ENCODE measurements at regions not wholly inside any gene's neighbourhood (a gene's known extent, or its start where the extent isn't known, plus 50 kb on each side); places are given as distances from the start of the nearest gene placed in this dataset.

GRCh38 chr10:52679117-52679516 is 93.5 kb downstream of the MBL2 start:
- no peak overlapping the region for H2AFZ ChIP-seq (ENCODE audit: low read length)

More at GRCh38 chr10:52679117-52679516, 93.5 kb downstream of the MBL2 start:
- no peak overlapping the region for H2BK15ac ChIP-seq (ENCODE audit: low read depth, low read length)
- TF ChIP-seq, protein P1, sequence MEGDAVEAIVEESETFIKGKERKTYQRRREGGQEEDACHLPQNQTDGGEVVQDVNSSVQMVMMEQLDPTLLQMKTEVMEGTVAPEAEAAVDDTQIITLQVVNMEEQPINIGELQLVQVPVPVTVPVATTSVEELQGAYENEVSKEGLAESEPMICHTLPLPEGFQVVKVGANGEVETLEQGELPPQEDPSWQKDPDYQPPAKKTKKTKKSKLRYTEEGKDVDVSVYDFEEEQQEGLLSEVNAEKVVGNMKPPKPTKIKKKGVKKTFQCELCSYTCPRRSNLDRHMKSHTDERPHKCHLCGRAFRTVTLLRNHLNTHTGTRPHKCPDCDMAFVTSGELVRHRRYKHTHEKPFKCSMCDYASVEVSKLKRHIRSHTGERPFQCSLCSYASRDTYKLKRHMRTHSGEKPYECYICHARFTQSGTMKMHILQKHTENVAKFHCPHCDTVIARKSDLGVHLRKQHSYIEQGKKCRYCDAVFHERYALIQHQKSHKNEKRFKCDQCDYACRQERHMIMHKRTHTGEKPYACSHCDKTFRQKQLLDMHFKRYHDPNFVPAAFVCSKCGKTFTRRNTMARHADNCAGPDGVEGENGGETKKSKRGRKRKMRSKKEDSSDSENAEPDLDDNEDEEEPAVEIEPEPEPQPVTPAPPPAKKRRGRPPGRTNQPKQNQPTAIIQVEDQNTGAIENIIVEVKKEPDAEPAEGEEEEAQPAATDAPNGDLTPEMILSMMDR (conservative IDR thresholded peaks at IDR 0.05) = no peak
- Mint-ChIP-seq H3K9me3 (no peaks in the 10 kb centered on the region; a peak in 1 of 5 replicates), H3K27ac (no peak overlapping the region), H3K27me3 (ENCODE audit: low read depth) (no peaks in the 10 kb centered on the region), H3K4me3 (no peak overlapping the region), H3K36me3 (ENCODE audit: insufficient read depth in 1 of 3, low read depth in 3 of 3) (no peaks in the 10 kb centered on the region), H3K4me1 (peaks cover 15 to 17% of the 10 kb centered on the region in 2 experiments)
- H2BK12ac ChIP-seq (ENCODE audit: insufficient read length, low read depth, low read length) = no peak overlapping the region
- H3K79me2 ChIP-seq (ENCODE audit: insufficient read depth, low read length) = 0 out of 2 replicates have a peak, but pooled peaks cover 2% of the 10 kb centered on the region
- no peak overlapping the region for H3T11ph ChIP-seq (ENCODE audit: low read length)
- H4K91ac ChIP-seq (ENCODE audit: insufficient read length, low read depth, low read length) = no peak overlapping the region
- H2BK120ac ChIP-seq (ENCODE audit: low read depth, low read length, poor library complexity, severe bottlenecking) = no peak overlapping the region
- no peak overlapping the region for H3K27ac ChIP-seq (ENCODE audit: insufficient read length, low read depth, low read length)
- no peaks in the 10 kb centered on the region for H3K79me1 ChIP-seq (ENCODE audit: insufficient read depth, low read depth, low read length, poor library complexity, severe bottlenecking)
- no peak overlapping the region for H4K5ac ChIP-seq (ENCODE audit: insufficient read length, low read depth, low read length)
- H2BK5ac ChIP-seq (ENCODE audit: insufficient read length, low read length) = no peak overlapping the region
- H3K18ac ChIP-seq (ENCODE audit: insufficient read length, low read depth, low read length) = no peak overlapping the region
- H2BK20ac ChIP-seq (ENCODE audit: low read depth, low read length, poor library complexity, severe bottlenecking) = no peak overlapping the region
- H3K23me2 ChIP-seq (ENCODE audit: insufficient read length, low read depth, low read length, poor library complexity, severe bottlenecking) = no peaks in the 10 kb centered on the region
- no peaks in the 10 kb centered on the region; the same call in 1 of the 2 replicates for H3K4me1 ChIP-seq (ENCODE audit: insufficient read depth, low read length)
- no peak overlapping the region for H3K4me2 ChIP-seq (ENCODE audit: insufficient read depth, insufficient read length, low read length)
- no peak overlapping the region for H3K23ac ChIP-seq (ENCODE audit: insufficient read length, low read depth, low read length)
- H3K9me3 ChIP-seq (ENCODE audit: control insufficient read depth, low read depth, low read length) = no peaks in the 10 kb centered on the region
- no peak overlapping the region for H3K56ac ChIP-seq (ENCODE audit: insufficient read length, low read depth, low read length)
- no peak overlapping the region for H3K14ac ChIP-seq (ENCODE audit: insufficient read depth, low read length)
- no peak for DNase-seq
- no peaks in the 10 kb centered on the region for H4K20me1 ChIP-seq (ENCODE audit: control insufficient read depth, insufficient read depth, insufficient read length)
- H3K27me3 ChIP-seq (ENCODE audit: insufficient read depth, low read length) = no peaks in the 10 kb centered on the region
- no peak overlapping the region for H3K9ac ChIP-seq (ENCODE audit: extremely low read depth, insufficient read length, low read length)
- no peak overlapping the region for H3K4ac ChIP-seq (ENCODE audit: low read depth, low read length)
- H4K8ac ChIP-seq (replicated peaks; ENCODE audit: insufficient read length, low read depth, low read length) = no peak overlapping the region
- no peak overlapping the region for H2AK5ac ChIP-seq (ENCODE audit: insufficient read length, low read length)
- WGBS (ENCODE audit: extremely low coverage, insufficient read length, low lambda C conversion rate) = 100% methylated on average over 3 of the region's 6 CpGs
